HepG2 (cell line): ENCODE measurements at regions not wholly inside any gene's neighbourhood (a gene's known extent, or its start where the extent isn't known, plus 50 kb on each side); places are given as distances from the start of the nearest gene placed in this dataset.

ENCODE experiments used
- ATAC-seq: fragments of 200-7000 bp; cut with Tn5 transposase; 3 replicates; pipeline ENCODE4 v1.9.1; 2020; ENCODE audit warnings: mild to moderate bottlenecking, moderate library complexity
- BruUV-seq: library from RNA; stranded (reverse); fragments of 400-500 nt; replicated peaks from 2 replicates; lab custom pipeline; 2021; lab: Mats Ljungman, UMichigan
- CTCF ChIA-PET: fragments of 300-600 bp; formaldehyde crosslinking; extraction: SDS; loops from one replicate; lab custom pipeline; 2021; ENCODE audit warnings: low total read pairs, inconsistent platforms, low intra/inter-chr PET ratio; lab: Yijun Ruan, JAX
- POLR2A ChIA-PET: fragments of 350-600 bp; sonication (Branson Sonifier 250); formaldehyde crosslinking; loops from one replicate; lab custom pipeline; 2020; ENCODE audit warnings: antibody characterized with exemption, inconsistent platforms; lab: Yijun Ruan, JAX
- DNase-seq: peaks from one replicate; pipeline ENCODE4 v3.0.0-alpha.2; 2015; ENCODE audit warnings: low spot score
- FAIRE-seq: peaks from 3 replicates; lab custom pipeline; 2011; peaks lifted over from hg19 to GRCh38; lab: Jason Lieb, UNC
- H2AFZ ChIP-seq: one replicate; pipeline ENCODE4 v1.6.1; 2011; ENCODE audit warnings: low read length, inconsistent platforms
- H3K27ac ChIP-seq: fragments of 300-600 bp; 3 replicates; pipeline ENCODE4 v1.8.0; 2011; ENCODE audit warnings: mixed run types, mild to moderate bottlenecking, mixed read lengths, low read length, inconsistent platforms; ENCODE audit not compliant: insufficient read depth; ENCODE audit errors: extremely low read length
- H3K27me3 ChIP-seq, 2 experiments: fragments of 200-600 bp in 1 of 2; 2 replicates in 1 of 2; 3 replicates in 1 of 2; pipeline versions ENCODE4 v1.6.0 to v1.8.0; 2011; ENCODE audit warnings: low read length in 2 of 2, mild to moderate bottlenecking in 2 of 2, moderate library complexity in 2 of 2, inconsistent platforms in 1 of 2; ENCODE audit not compliant: insufficient read depth in 2 of 2, control insufficient read depth in 1 of 2
- H3K36me3 ChIP-seq, 2 experiments: fragments of 200-600 bp in 1 of 2; replicated peaks in 1 of 2; 2 replicates in 1 of 2; 3 replicates in 1 of 2; pipeline versions ENCODE4 v1.5.1 to v1.8.0; 2011; ENCODE audit warnings: low read length in 2 of 2, inconsistent platforms in 1 of 2; ENCODE audit not compliant: insufficient read depth in 2 of 2, control insufficient read depth in 1 of 2
- H3K4me1 ChIP-seq: 2 replicates; pipeline ENCODE4 v1.5.1; 2012; ENCODE audit warnings: low read length, inconsistent platforms; ENCODE audit not compliant: insufficient read depth
- H3K4me2 ChIP-seq: 2 replicates; pipeline ENCODE4 v1.6.0; 2011; ENCODE audit warnings: low read depth, low read length, inconsistent platforms
- H3K4me3 ChIP-seq, 3 experiments: fragments of 200-600 bp in 1 of 3; sonication (generic), shearing (Covaris generic) in 1 of 3; replicated peaks in 1 of 3; 2 replicates each; pipeline ENCODE4 v1.5.1; 2011 to 2016; ENCODE audit warnings: low read length in 3 of 3, inconsistent platforms in 2 of 3, low read depth in 2 of 3, mild to moderate bottlenecking in 2 of 3, control low read depth in 1 of 3, mixed read lengths in 1 of 3; ENCODE audit not compliant: insufficient read depth in 1 of 3
- H3K79me2 ChIP-seq: one replicate; pipeline ENCODE4 v1.6.1; 2011; ENCODE audit warnings: low read length, inconsistent platforms; ENCODE audit not compliant: insufficient read depth
- H3K9ac ChIP-seq: 2 replicates; pipeline ENCODE4 v1.6.0; 2011; ENCODE audit warnings: mild to moderate bottlenecking, low read depth, low read length, inconsistent platforms; ENCODE audit not compliant: insufficient read depth
- H3K9me3 ChIP-seq: 2 replicates; pipeline ENCODE4 v1.5.1; 2012; ENCODE audit warnings: mild to moderate bottlenecking, low read length
- H4K20me1 ChIP-seq: 2 replicates; pipeline ENCODE4 v1.6.0; 2011; ENCODE audit warnings: inconsistent platforms, mild to moderate bottlenecking, low read length, moderate library complexity; ENCODE audit not compliant: insufficient read depth
- MIER2 ChIP-seq: IDR thresholded peaks from 2 replicates; pipeline ENCODE4 v1.6.1; 2016; ENCODE audit warnings: missing biosample characterization, missing genetic modification reagents
- MTF1 ChIP-seq: sonication (generic); formaldehyde crosslinking; IDR thresholded peaks from 2 replicates; pipeline ENCODE4 v1.5.0; 2020; ENCODE audit warnings: missing genetic modification reagents
- NFKBIZ ChIP-seq: IDR thresholded peaks from 2 replicates; pipeline ENCODE4 v1.6.1; 2018; ENCODE audit warnings: missing genetic modification reagents, missing compliant biosample characterization
- PHF20 ChIP-seq: sonication (generic); formaldehyde crosslinking; IDR thresholded peaks from 2 replicates; pipeline ENCODE4 v1.5.0; 2020; ENCODE audit warnings: mild to moderate bottlenecking, missing genetic modification reagents
- SALL1 ChIP-seq: sonication (generic); formaldehyde crosslinking; IDR thresholded peaks from 2 replicates; pipeline ENCODE4 v1.8.0; 2022; ENCODE audit warnings: mild to moderate bottlenecking, missing genetic modification reagents
- SMARCE1 ChIP-seq: fragments of 450-650 bp; IDR thresholded peaks from 2 replicates; pipeline ENCODE4 v1.6.1; 2017; ENCODE audit warnings: borderline replicate concordance
- WGBS: methylation state at CpG from one replicate; pipeline ENCODE4 v1.1.6; 2017; ENCODE audit warnings: low lambda C conversion rate; 5-methylcytosine and 5-hydroxymethylcytosine counted together
- in situ Hi-C: cut with HindIII; loops from 2 replicates; pipeline ENCODE4 v1.10.0; 2017; ENCODE audit warnings: low pct_unique_long_range_greater_than_20kb; ENCODE audit not compliant: extremely low pct_ligation_motif_present
- intact Hi-C: fragments of 100-400 bp; cut with micrococcal nuclease; formaldehyde crosslinking; loops from one replicate; pipeline ENCODE4 v1.10.0; 2022; ENCODE audit not compliant: unreplicated experiment
- TF ChIP-seq, protein P1 (sequence below): sonication (generic); formaldehyde crosslinking; IDR thresholded peaks from 2 replicates; pipeline ENCODE4 v1.4.0; 2020; ENCODE audit warnings: missing genetic modification reagents, borderline replicate concordance
- TF ChIP-seq, protein P2 (sequence below): sonication (generic); formaldehyde crosslinking; IDR thresholded peaks from 2 replicates; pipeline ENCODE4 v1.4.0; 2020; ENCODE audit warnings: missing genetic modification reagents

DNA sequence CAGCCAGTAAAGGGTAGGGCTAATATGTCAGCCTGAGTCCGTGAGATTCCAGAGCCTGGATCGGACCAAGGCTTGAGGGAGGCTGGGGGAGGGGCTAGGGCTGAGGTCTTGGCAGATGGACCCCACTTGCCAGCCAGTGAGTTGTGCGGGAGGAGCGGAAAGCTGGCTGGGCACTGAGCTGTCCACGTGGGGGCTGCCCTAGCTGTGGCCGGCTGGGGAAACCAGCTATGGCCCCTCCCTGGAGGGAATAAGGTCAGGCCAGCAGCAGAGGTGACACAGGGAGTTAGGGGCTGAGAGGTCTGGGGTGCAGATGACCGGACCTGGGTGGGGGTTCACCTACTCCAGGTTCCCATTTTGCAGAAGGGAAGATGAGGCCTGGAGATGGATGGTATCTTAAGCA lies 77.3 kb downstream of the UNCX start (continued):
- TF ChIP-seq, protein P1, sequence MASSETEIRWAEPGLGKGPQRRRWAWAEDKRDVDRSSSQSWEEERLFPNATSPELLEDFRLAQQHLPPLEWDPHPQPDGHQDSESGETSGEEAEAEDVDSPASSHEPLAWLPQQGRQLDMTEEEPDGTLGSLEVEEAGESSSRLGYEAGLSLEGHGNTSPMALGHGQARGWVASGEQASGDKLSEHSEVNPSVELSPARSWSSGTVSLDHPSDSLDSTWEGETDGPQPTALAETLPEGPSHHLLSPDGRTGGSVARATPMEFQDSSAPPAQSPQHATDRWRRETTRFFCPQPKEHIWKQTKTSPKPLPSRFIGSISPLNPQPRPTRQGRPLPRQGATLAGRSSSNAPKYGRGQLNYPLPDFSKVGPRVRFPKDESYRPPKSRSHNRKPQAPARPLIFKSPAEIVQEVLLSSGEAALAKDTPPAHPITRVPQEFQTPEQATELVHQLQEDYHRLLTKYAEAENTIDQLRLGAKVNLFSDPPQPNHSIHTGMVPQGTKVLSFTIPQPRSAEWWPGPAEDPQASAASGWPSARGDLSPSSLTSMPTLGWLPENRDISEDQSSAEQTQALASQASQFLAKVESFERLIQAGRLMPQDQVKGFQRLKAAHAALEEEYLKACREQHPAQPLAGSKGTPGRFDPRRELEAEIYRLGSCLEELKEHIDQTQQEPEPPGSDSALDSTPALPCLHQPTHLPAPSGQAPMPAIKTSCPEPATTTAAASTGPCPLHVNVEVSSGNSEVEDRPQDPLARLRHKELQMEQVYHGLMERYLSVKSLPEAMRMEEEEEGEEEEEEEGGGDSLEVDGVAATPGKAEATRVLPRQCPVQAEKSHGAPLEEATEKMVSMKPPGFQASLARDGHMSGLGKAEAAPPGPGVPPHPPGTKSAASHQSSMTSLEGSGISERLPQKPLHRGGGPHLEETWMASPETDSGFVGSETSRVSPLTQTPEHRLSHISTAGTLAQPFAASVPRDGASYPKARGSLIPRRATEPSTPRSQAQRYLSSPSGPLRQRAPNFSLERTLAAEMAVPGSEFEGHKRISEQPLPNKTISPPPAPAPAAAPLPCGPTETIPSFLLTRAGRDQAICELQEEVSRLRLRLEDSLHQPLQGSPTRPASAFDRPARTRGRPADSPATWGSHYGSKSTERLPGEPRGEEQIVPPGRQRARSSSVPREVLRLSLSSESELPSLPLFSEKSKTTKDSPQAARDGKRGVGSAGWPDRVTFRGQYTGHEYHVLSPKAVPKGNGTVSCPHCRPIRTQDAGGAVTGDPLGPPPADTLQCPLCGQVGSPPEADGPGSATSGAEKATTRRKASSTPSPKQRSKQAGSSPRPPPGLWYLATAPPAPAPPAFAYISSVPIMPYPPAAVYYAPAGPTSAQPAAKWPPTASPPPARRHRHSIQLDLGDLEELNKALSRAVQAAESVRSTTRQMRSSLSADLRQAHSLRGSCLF (CRISPR knock-in tag), result no peak

DNA sequence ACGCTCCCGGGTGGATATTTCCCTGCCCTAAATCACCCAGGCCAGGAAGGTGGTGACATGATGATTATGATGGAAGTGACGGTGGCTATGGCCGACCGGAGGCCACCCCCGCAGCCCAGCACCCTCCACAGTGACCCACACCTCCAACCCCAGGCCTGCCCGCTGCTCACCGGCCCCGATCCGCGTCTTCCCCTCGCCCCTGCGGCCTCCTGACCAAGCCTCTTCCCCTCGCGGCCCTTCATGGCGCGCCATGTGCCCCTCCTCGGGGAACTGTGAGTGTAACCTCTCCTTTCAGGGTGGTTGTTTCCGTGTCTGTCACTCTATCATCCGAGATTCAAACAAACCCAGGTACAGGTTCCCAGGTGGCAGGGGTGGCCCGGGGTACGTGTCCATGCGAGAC lies 78.3 kb downstream of the UNCX start:
- no peak for FAIRE-seq
- ChIA-PET CTCF (no interaction called here), POLR2A (no interaction called here)
- Histone ChIP-seq H3K27ac (no peak overlapping the region), H3K4me2 (no peak overlapping the region), H2AFZ (no peak overlapping the region), H3K36me3 (no peaks in the 10 kb centered on the region), H4K20me1 (no peaks in the 10 kb centered on the region), H3K4me3 (no peak overlapping the region), H3K9ac (no peak overlapping the region), H3K4me1 (no peaks in the 10 kb centered on the region), H3K27me3 (peaks cover 3 to 38% of the 10 kb centered on the region in 2 experiments; a peak in 4 of 5 replicates), H3K79me2 (no peaks in the 10 kb centered on the region), H3K9me3 (no peaks in the 10 kb centered on the region)
- in situ Hi-C loops, result no loop called here
- WGBS, result 40% methylated on average over 13 of the region's 23 CpGs
- TF ChIP-seq NFKBIZ (CRISPR knock-in tag), result no peak
- TF ChIP-seq, protein P2, sequence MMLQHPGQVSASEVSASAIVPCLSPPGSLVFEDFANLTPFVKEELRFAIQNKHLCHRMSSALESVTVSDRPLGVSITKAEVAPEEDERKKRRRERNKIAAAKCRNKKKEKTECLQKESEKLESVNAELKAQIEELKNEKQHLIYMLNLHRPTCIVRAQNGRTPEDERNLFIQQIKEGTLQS (CRISPR knock-in tag), result no peak
- no peak for TF ChIP-seq MIER2 (CRISPR knock-in tag)
- no peak for TF ChIP-seq MTF1
- TF ChIP-seq PHF20 (CRISPR knock-in tag), result no peak
- TF ChIP-seq SALL1 (CRISPR knock-in tag), result no peak
- TF ChIP-seq SMARCE1, result no peak
- ATAC-seq, result no peak
- intact Hi-C loops, result no loop called here
- no TSS peak for BruUV-seq
- DNase-seq, result no peak
